Cardiac fibroblast (primary cell): ENCODE measurements at regions not wholly inside any gene's neighbourhood (a gene's known extent, or its start where the extent isn't known, plus 50 kb on each side); places are given as distances from the start of the nearest gene placed in this dataset.

Source experiments
- DNase-seq, 2 donors: peaks; one replicate each; pipeline versions ENCODE4 v3.0.0 to v3.0.0-alpha.2; 2010; ENCODE audit warnings: low read depth in 2 of 2
- H3K4me3 ChIP-seq, 2 donors: replicated peaks in 1 of 2; 1 replicate in 1 of 2; 2 replicates in 1 of 2; pipeline ENCODE4 v1.5.1; 2011; ENCODE audit warnings: low read depth in 2 of 2, low read length in 2 of 2, mild to moderate bottlenecking in 2 of 2, moderate library complexity in 1 of 2
- CTCF ChIP-seq: IDR thresholded peaks from one replicate; pipeline ENCODE4 v1.5.1; 2011; ENCODE audit warnings: low read depth, mild to moderate bottlenecking, low read length, inconsistent platforms

DNA sequence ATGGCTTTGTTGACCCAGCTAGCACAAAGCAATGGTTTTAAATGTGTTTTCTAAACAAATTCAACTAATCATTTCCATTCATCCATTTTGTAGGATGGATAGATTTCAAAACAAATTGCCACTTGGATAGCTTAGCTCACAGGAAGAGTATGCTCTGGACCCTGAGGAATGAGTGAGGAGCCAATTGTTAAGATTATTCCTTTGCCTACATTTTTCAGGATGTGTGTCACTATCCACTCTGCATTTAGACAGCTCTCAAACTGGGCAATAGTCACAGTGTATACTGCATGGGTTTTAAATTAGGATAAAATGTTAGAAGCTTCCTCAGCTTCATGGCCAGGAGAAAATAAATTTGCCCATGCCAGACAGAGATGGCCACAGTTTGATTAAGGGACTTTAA is 605.6 kb upstream of the TEX47 start:
- DNase-seq, result no peak
- TF ChIP-seq CTCF, result no peak
- no peak overlapping the region for H3K4me3 ChIP-seq

- H3K4me3 ChIP-seq, result no peak overlapping the region
Observed at GRCh38 chr7:89401690-89402089, 606.2 kb upstream of the TEX47 start.

GRCh38 chr7:89451911-89452310 is 656.4 kb upstream of the TEX47 start:
- no peak overlapping the region for H3K4me3 ChIP-seq
- DNase-seq, result no peak
- no peak for TF ChIP-seq CTCF

More at GRCh38 chr7:89401690-89402089, 606.2 kb upstream of the TEX47 start:
- TF ChIP-seq CTCF, result no peak
- no peak for DNase-seq

- no peak for TF ChIP-seq CTCF
- DNase-seq, result no peak
Observed at GRCh38 chr7:89456556-89456955, 661.0 kb upstream of the TEX47 start.

GRCh38 chr7:89458114-89458513 is 662.6 kb upstream of the TEX47 start:
- DNase-seq, result no peak
- TF ChIP-seq CTCF, result no peak
- no peak overlapping the region for H3K4me3 ChIP-seq

More at GRCh38 chr7:89456556-89456955, 661.0 kb upstream of the TEX47 start:
- H3K4me3 ChIP-seq, result no peak overlapping the region

- no peak for DNase-seq
- no peak overlapping the region for H3K4me3 ChIP-seq
- no peak for TF ChIP-seq CTCF
Observed at GRCh38 chr7:89474456-89474855, 678.9 kb upstream of the TEX47 start.

GRCh38 chr7:89477991-89478390 is 676.3 kb upstream of the STEAP1 start:
- H3K4me3 ChIP-seq, result no peak overlapping the region
- DNase-seq, result no peak
- no peak for TF ChIP-seq CTCF
